ENCODE measurements at regions not wholly inside any gene's neighbourhood (a gene's known extent, or its start where the extent isn't known, plus 50 kb on each side); places are given as distances from the start of the nearest gene placed in this dataset.
A peak's percentile ranks its signal among the peaks of the same experiment; 100 is the strongest.

- in situ Hi-C loops (cut with MboI; ENCODE audit: low sequenced_read_pairs in 4 of 4) (no loop called here), intact Hi-C loops (cut with DNase I; ENCODE audit: low total_unique reads) (no loop called here)
- peaks cover 0 to 6% (median 0%) of the 10 kb centered on the region in 3 donors for H3K9me3 ChIP-seq
- H3K36me3 ChIP-seq, result no peaks in the 10 kb centered on the region
- no peak for ATAC-seq
- no peak overlapping the region for H3K4me3 ChIP-seq
- H3K27ac ChIP-seq, result no peak overlapping the region
- DNase-seq, result no peak
- H3K27me3 ChIP-seq, result no peaks in the 10 kb centered on the region
- H3K4me1 ChIP-seq, result no peaks in the 10 kb centered on the region
- TF ChIP-seq CTCF (IDR thresholded peaks at IDR 0.05 in 4 of 5, conservative IDR thresholded peaks at IDR 0.05 in 1 of 5) (peak in 3 of 5 experiments; percentile 17 to 57 (median 36)), POLR2A (IDR thresholded peaks at IDR 0.05) (no peak)
These were observed 201.0 kb upstream of the TPK1 start for GRCh38 chr7:145036604-145037405.

DNA sequence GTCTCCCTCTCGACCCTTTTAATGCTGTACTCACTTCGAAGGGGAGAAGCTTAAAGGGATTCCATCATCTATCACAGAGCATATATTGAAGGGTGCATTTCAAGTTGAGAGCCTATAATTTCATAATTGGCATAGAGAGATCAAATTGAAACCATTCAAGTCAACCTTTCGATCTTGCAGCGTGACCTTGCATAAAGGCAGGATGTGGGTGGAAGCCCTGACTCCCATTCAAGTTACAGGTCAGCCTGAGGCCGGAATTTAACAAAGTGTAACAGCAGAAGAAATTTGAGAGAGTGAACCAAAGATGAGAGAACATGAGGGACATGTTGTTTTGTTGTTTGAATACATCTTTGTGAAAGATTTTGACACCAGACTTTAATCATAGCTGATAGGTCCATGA, 195.3 kb upstream of the TPK1 start:
- Histone ChIP-seq H3K27ac (no peak overlapping the region), H3K9me3 (no peaks in the 10 kb centered on the region), H3K36me3 (no peaks in the 10 kb centered on the region), H3K27me3 (no peaks in the 10 kb centered on the region), H3K4me1 (no peaks in the 10 kb centered on the region), H3K4me3 (no peak overlapping the region)
- in situ Hi-C loops (cut with MboI; ENCODE audit: low sequenced_read_pairs in 4 of 4) (no loop called here), intact Hi-C loops (cut with DNase I; ENCODE audit: low total_unique reads) (no loop called here)
- no peak for TF ChIP-seq CTCF (IDR thresholded peaks at IDR 0.05 in 4 of 5, conservative IDR thresholded peaks at IDR 0.05 in 1 of 5)
- no peak for TF ChIP-seq POLR2A (IDR thresholded peaks at IDR 0.05)
- no peak for ATAC-seq
- no peak for DNase-seq

- H3K4me1 ChIP-seq, result no peaks in the 10 kb centered on the region
- H3K27me3 ChIP-seq, result no peaks in the 10 kb centered on the region
- H3K27ac ChIP-seq, result no peak overlapping the region
- H3K4me3 ChIP-seq, result no peak overlapping the region
- intact Hi-C loops (cut with DNase I; ENCODE audit: low total_unique reads) (no loop called here), in situ Hi-C loops (cut with MboI; ENCODE audit: low sequenced_read_pairs in 4 of 4) (no loop called here)
- no peak for DNase-seq
- no peak for ATAC-seq
- TF ChIP-seq POLR2A (IDR thresholded peaks at IDR 0.05) (no peak), CTCF (IDR thresholded peaks at IDR 0.05 in 4 of 5, conservative IDR thresholded peaks at IDR 0.05 in 1 of 5) (no peak)
- no peaks in the 10 kb centered on the region for H3K36me3 ChIP-seq
- H3K9me3 ChIP-seq, result no peaks in the 10 kb centered on the region
These were observed 194.9 kb upstream of the TPK1 start for GRCh38 chr7:145030754-145031153.

DNA sequence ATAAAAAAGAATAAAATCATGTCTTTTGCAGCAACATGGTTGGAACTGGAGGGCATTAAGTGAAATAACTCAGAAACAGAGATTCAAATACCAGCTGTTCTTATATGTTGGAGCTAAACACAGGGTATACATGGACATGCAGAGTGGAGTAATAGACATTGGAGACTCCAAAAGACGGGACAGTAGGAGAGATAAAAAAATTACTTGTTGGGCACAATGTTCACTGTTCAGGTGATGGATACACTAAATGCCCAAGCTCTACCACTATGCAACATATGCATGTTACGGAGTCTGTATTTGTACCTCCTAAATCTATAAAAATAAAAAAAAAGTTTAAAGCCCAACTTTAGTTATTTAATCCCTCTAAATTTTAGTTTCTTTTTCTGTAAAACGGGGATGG, 184.6 kb upstream of the TPK1 start:
- no peaks in the 10 kb centered on the region for H3K9me3 ChIP-seq
- intact Hi-C loops (cut with DNase I; ENCODE audit: low total_unique reads) (no loop called here), in situ Hi-C loops (cut with MboI; ENCODE audit: low sequenced_read_pairs in 4 of 4) (no loop called here)
- no peak overlapping the region for H3K27ac ChIP-seq
- TF ChIP-seq POLR2A (IDR thresholded peaks at IDR 0.05) (no peak), CTCF (IDR thresholded peaks at IDR 0.05 in 4 of 5, conservative IDR thresholded peaks at IDR 0.05 in 1 of 5) (no peak)
- H3K36me3 ChIP-seq, result no peaks in the 10 kb centered on the region
- DNase-seq (no peak), ATAC-seq (no peak)
- H3K27me3 ChIP-seq, result no peaks in the 10 kb centered on the region
- H3K4me3 ChIP-seq, result no peak overlapping the region
- H3K4me1 ChIP-seq, result no peaks in the 10 kb centered on the region

DNA sequence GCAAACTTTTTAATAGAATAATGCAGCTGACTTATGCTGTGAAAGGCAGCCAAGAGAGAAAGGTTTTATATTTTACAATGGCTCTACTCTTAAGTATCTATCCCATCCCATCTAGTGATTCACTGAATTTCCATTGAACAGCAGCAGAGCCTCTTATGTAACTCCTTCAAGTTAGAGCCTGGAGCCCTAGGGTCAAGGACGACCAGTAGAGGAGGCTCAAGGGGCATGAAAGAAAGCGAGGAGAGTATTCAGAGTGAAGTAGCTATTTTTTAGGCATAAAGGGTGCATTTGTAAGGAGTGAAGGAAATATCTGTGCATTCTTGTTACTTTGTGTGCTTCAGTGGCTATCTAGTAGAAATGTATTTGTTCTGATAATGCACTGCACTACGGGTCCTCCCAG, 180.2 kb upstream of the TPK1 start:
- Histone ChIP-seq H3K9me3 (no peaks in the 10 kb centered on the region), H3K27ac (no peak overlapping the region), H3K4me3 (no peak overlapping the region), H3K27me3 (no peaks in the 10 kb centered on the region), H3K36me3 (no peaks in the 10 kb centered on the region), H3K4me1 (no peaks in the 10 kb centered on the region)
- ATAC-seq (no peak), DNase-seq (no peak)
- in situ Hi-C loops (cut with MboI; ENCODE audit: low sequenced_read_pairs in 4 of 4) (no loop called here), intact Hi-C loops (cut with DNase I; ENCODE audit: low total_unique reads) (no loop called here)
- TF ChIP-seq POLR2A (IDR thresholded peaks at IDR 0.05) (no peak), CTCF (IDR thresholded peaks at IDR 0.05 in 4 of 5, conservative IDR thresholded peaks at IDR 0.05 in 1 of 5) (no peak)
